ENCODE measurements at regions not wholly inside any gene's neighbourhood (a gene's known extent, or its start where the extent isn't known, plus 50 kb on each side); places are given as distances from the start of the nearest gene placed in this dataset.

GRCh38 chr9:106697750-106698502 lies 165.0 kb upstream of the ZNF462 start:
- Histone ChIP-seq H3K36me3 (ENCODE audit: control insufficient read depth, insufficient read depth, low read length) (no peaks in the 10 kb centered on the region), H3K27me3 (replicated peaks; ENCODE audit: control insufficient read depth, insufficient read depth, low read length) (no peaks in the 10 kb centered on the region), H3K4me1 (peaks cover 13% of the 10 kb centered on the region), H3K4me3 (ENCODE audit: low read depth, low read length) (no peak overlapping the region), H3K9me3 (no peaks in the 10 kb centered on the region)
- no TSS peak for BruUV-seq (replicated peaks)
- Mint-ChIP-seq H3K9me3 (ENCODE audit: unreplicated experiment) (peaks cover 18% of the 10 kb centered on the region), H3K36me3 (ENCODE audit: insufficient read depth, unreplicated experiment) (peaks cover 6% of the 10 kb centered on the region), H3K4me3 (ENCODE audit: unreplicated experiment) (no peak overlapping the region), H3K27ac (ENCODE audit: unreplicated experiment) (no peak overlapping the region), H3K27me3 (ENCODE audit: insufficient read depth, unreplicated experiment) (no peaks in the 10 kb centered on the region), H3K4me1 (ENCODE audit: low read depth, unreplicated experiment) (peaks cover 15% of the 10 kb centered on the region)
- intact Hi-C loops (cut with micrococcal nuclease; ENCODE audit: unreplicated experiment) = no loop called here
- TF ChIP-seq, protein P1, sequence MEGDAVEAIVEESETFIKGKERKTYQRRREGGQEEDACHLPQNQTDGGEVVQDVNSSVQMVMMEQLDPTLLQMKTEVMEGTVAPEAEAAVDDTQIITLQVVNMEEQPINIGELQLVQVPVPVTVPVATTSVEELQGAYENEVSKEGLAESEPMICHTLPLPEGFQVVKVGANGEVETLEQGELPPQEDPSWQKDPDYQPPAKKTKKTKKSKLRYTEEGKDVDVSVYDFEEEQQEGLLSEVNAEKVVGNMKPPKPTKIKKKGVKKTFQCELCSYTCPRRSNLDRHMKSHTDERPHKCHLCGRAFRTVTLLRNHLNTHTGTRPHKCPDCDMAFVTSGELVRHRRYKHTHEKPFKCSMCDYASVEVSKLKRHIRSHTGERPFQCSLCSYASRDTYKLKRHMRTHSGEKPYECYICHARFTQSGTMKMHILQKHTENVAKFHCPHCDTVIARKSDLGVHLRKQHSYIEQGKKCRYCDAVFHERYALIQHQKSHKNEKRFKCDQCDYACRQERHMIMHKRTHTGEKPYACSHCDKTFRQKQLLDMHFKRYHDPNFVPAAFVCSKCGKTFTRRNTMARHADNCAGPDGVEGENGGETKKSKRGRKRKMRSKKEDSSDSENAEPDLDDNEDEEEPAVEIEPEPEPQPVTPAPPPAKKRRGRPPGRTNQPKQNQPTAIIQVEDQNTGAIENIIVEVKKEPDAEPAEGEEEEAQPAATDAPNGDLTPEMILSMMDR (IDR thresholded peaks at IDR 0.05; ENCODE audit: insufficient read depth in 1 of 2, low read depth in 1 of 2, low read length in 1 of 2, severe bottlenecking in 1 of 2, unreplicated experiment in 1 of 2) = no peak
- no peak for DNase-seq
- ChIA-PET POLR2A (no interaction called here), CTCF (interaction anchor here (0.6 kb wide), 1 partner anchor 392 kb away, joined by 3 read pairs; no protein-coding TSS in a partner anchor)

DNA sequence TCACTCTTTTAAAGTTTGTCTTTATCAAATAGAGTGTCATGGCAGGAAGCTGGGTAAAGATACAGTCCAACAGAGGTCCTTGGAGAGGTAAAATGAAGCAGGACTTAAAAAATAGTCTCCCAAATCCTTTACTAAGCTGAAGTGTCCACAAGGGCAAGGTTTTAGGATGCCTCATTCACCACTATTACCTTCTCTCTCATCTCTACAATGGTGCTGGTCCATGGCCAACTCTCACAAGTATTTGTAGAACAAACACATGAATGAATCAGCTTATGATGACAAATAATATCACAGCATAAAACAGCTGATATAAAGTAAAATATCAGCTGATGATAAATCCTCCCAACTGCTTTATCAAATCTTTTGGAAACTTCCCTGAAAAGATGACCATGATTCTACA lies 162.3 kb upstream of the ZNF462 start:
- DNase-seq = no peak
- intact Hi-C loops (cut with micrococcal nuclease; ENCODE audit: unreplicated experiment) = no loop called here
- no TSS peak for BruUV-seq (replicated peaks)
- H3K9me3 Mint-ChIP-seq (ENCODE audit: unreplicated experiment) = peaks cover 33% of the 10 kb centered on the region
- H3K4me3 Mint-ChIP-seq (ENCODE audit: unreplicated experiment) = no peak overlapping the region
- no peaks in the 10 kb centered on the region for H3K4me1 Mint-ChIP-seq (ENCODE audit: low read depth, unreplicated experiment)
- H3K36me3 Mint-ChIP-seq (ENCODE audit: insufficient read depth, unreplicated experiment) = no peaks in the 10 kb centered on the region
- H3K27me3 Mint-ChIP-seq (ENCODE audit: insufficient read depth, unreplicated experiment) = no peaks in the 10 kb centered on the region
- ChIA-PET POLR2A (no interaction called here), CTCF (no interaction called here)
- Histone ChIP-seq H3K4me3 (ENCODE audit: low read depth, low read length) (no peak overlapping the region), H3K36me3 (ENCODE audit: control insufficient read depth, insufficient read depth, low read length) (no peaks in the 10 kb centered on the region), H3K9me3 (no peaks in the 10 kb centered on the region), H3K4me1 (no peaks in the 10 kb centered on the region), H3K27me3 (replicated peaks; ENCODE audit: control insufficient read depth, insufficient read depth, low read length) (no peaks in the 10 kb centered on the region)
- TF ChIP-seq, protein P1 (IDR thresholded peaks at IDR 0.05; ENCODE audit: insufficient read depth in 1 of 2, low read depth in 1 of 2, low read length in 1 of 2, severe bottlenecking in 1 of 2, unreplicated experiment in 1 of 2) = no peak
- H3K27ac Mint-ChIP-seq (ENCODE audit: unreplicated experiment) = no peak overlapping the region

GRCh38 chr9:106701611-106702010 lies 161.4 kb upstream of the ZNF462 start:
- Mint-ChIP-seq H3K36me3 (ENCODE audit: insufficient read depth, unreplicated experiment) (no peaks in the 10 kb centered on the region), H3K27ac (ENCODE audit: unreplicated experiment) (no peak overlapping the region), H3K9me3 (ENCODE audit: unreplicated experiment) (peaks cover 28% of the 10 kb centered on the region), H3K4me3 (ENCODE audit: unreplicated experiment) (no peak overlapping the region), H3K4me1 (ENCODE audit: low read depth, unreplicated experiment) (no peaks in the 10 kb centered on the region), H3K27me3 (ENCODE audit: insufficient read depth, unreplicated experiment) (no peaks in the 10 kb centered on the region)
- Histone ChIP-seq H3K4me1 (no peaks in the 10 kb centered on the region), H3K27me3 (replicated peaks; ENCODE audit: control insufficient read depth, insufficient read depth, low read length) (no peaks in the 10 kb centered on the region), H3K4me3 (ENCODE audit: low read depth, low read length) (no peak overlapping the region), H3K9me3 (no peaks in the 10 kb centered on the region), H3K36me3 (ENCODE audit: control insufficient read depth, insufficient read depth, low read length) (no peaks in the 10 kb centered on the region)
- no peak for DNase-seq
- intact Hi-C loops (cut with micrococcal nuclease; ENCODE audit: unreplicated experiment) = no loop called here
- BruUV-seq (replicated peaks) = no TSS peak
- TF ChIP-seq, protein P1 (IDR thresholded peaks at IDR 0.05; ENCODE audit: insufficient read depth in 1 of 2, low read depth in 1 of 2, low read length in 1 of 2, severe bottlenecking in 1 of 2, unreplicated experiment in 1 of 2) = no peak
- ChIA-PET POLR2A (no interaction called here), CTCF (no interaction called here)
